Mucosa of gallbladder (tissue), 1 donor: ENCODE measurements at regions not wholly inside any gene's neighbourhood (a gene's known extent, or its start where the extent isn't known, plus 50 kb on each side); places are given as distances from the start of the nearest gene placed in this dataset.
"Not testable (repeated sequence)": the region's sequence is repeated elsewhere in the genome, so short reads cannot be mapped to it uniquely, and the experiment has no call there.

Experiments used
- DNase-seq: peaks from one replicate; pipeline ENCODE4 v3.0.0-alpha.2; 2020; ENCODE audit warnings: low spot score
- donor health status: DM: no; HTN: no; CAD: no.

DNA sequence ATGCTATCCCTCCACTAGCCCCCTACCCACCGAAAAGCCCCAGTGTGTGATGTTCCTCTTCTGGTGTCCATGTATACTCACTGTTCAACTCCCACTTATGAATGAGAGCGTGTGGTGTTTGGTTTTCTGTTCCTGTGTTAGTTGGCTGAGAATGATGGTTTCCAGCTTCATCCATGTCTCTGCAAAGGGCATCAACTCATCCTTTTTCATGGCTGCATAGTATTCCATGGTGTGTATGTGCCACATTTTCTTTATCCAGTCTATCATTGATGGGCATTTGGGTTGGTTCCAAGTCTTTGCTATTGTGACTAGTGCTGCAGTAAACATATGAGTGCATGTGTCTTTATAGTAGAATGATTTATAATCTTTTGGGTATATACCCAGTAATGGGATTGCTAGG, 599.3 kb upstream of the B3GAT1 start:
- not testable (repeated sequence) for DNase-seq

DNA sequence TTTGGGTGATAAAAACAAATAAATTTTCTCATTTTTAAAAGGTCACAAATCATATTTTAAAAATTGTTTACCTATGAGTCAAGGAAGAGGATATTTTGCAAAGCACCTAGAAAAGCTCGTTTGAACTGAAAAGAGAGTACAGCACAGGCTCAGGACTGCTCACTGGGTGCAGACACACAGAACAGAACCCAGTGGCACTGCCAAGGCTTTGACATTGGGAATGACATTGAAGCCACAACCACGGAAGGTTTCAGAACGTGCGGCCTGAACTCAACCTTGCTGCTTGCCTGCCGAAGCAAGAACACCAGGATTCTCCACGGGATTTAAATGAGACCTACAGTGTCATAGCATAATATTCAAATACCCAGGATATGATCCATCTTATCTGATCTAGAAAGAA, 597.1 kb upstream of the B3GAT1 start:
- no peak for DNase-seq

DNA sequence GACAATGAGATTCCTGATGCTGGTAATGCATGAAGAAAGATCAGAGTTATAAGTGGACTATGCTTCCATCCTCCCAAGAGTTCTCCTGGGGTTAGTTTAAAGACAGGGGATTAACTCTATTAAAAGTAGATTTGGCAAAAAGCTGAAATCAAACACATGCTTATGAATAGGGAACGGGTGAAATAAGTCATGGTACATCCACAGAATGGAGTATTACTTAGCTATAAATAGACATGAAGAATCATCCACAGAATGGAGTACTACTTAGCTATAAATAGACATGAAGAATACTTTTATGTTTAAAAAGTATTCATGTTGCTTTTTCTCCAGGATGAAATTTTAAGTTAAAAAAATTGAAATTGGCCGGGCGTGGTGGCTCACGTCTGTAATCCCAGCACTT, 596.4 kb upstream of the B3GAT1 start:
- no peak for DNase-seq

DNA sequence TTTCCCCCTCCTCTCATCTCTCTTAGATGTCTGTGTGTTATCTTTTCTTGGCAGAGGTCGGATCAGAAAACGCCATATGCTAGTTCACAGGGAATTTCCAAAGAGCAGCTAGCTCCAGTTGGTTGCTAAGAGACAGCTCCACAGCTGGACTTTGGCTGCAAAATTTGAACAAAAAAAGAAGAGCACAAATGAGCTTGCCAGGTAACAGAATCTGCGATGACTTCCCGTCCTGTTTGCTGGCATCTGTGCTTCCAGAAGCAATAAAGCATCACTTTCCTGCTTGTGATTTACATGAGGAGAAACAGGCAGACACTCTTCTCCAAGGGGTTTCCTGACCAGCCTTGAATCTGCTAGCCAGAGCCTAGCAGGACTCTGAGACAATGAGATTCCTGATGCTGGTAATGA, 596.0 kb upstream of the B3GAT1 start:
- no peak for DNase-seq

DNA sequence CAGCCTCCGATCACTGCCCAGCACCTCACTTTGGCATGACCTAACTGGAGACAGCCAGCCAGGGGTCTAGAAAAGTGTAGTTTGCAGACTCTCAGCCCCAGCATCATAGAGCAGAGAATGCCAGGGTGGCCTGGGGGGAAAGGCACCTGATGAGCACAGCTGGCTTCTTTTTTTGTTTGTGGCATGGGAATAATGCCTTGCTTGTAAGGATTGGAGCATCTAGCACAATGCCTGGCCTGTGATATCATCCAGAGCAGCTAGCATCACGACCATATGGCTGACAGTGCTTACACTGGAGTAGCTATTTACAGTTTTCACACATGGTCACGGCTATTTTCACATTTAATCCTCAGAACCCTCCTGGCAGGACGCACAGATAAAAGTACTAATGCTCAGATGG, 594.8 kb upstream of the B3GAT1 start:
- no peak for DNase-seq

GRCh38 chr11:135004495-135004894, 592.5 kb upstream of the B3GAT1 start:
- DNase-seq: no peak

GRCh38 chr11:135002236-135002635, 590.2 kb upstream of the B3GAT1 start:
- DNase-seq: no peak

DNA sequence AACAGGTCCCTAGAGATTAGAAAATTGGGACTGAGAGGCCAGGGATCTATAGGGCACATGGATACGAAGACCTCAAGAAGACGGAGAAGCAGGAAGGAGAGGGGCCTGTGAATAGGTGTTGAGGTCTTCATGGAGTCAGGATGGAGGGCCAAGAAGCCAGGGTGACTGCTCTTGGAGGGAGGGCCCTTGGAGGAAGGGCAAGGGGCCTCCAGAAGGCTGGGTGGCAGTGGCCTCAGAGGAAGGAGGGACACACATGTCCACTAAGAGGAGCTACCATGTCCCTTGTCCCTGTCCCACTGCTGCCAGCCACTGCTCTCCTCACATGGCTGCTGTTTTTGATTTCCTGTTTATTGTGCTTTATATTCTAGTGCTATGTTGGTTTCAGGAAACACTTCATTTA, 589.5 kb upstream of the B3GAT1 start:
- DNase-seq: no peak

- DNase-seq: not testable (repeated sequence)
Observed at GRCh38 chr11:135001065-135001464, 589.0 kb upstream of the B3GAT1 start.

DNA sequence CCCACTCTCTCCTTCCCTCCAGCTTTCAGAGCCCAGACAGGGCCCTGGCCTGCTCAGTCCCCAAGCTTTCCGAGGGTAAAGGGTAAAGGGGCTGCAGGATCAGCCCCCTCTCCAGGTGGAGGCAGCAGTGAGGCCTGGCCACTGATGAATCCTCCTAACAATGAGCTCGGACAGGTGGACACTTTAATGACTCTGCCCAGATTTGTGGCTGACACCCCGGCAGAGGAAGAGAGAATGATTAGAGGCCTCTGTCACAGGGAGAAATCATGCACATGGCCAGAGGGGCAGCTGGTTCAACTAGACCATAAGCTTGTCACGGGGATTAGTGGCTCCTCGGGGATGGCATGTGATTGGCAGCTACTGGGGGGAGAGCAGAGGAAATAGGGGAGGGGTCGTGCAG, 587.5 kb upstream of the B3GAT1 start:
- no peak for DNase-seq

GRCh38 chr11:134997652-134998320, 585.7 kb upstream of the B3GAT1 start:
- DNase-seq: no peak

DNA sequence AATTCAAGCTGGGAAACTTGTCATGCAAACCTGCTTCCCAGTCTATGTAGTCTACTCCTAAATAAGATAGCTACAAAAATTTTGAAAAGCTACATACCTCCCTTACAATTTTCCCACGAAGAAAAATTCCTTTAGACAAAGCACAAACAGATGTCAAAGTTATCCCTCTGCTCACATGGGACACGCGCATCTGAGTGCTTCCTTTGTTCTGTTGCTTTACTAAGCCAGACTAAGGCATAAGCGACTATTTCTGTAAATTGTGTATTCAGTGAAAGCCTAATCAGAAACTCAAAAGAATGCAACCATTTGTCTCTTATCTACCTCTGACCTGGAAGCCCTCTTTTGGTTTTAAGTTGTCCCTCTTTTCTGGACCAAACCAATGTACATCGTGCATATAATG, 583.7 kb upstream of the B3GAT1 start:
- no peak for DNase-seq

DNA sequence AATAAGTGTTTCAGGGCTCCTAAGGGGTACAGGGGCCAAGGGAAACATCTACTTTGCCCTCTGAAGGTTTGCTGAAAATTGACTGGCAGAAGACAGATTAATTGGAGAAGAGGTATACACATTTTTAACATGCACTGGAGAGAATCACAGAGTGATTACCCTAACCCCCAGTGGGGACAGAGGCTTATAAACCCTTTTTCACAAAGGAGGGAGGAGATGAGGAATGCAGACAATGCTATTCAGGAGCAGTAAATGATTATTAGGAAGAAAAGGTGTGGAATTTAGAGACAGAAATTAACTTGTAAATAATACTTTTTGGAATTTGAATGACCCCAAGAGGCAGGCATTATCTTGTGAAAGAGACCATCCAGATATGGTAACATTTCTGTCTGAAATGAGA, 582.4 kb upstream of the B3GAT1 start:
- DNase-seq: no peak

DNA sequence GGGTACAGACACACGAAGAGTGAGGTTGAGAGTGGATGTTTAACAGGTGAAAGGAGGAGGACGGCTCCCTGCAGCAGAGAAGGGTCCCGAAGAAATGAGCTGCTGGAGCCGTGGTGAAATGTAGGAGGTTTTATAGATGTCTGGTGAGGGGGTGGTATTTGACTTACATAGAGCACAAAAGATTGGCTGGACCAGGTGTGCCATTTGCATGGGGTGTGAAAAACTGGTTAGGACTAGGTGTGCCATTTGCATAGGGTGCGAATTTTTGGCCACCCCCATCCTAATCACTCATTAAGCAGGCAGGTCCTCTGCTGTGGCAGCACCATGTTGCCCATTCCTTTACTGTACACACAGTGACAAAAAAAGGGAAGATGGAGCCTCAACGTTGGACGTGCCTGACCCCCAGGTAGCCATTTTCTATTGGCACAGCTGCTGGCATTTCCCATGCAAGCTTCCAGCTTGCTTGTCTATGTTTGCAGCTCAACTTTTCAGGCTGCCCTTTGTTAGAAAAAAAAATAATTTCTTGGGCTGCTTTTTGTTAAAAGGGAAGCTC, 581.7 kb upstream of the B3GAT1 start:
- no peak for DNase-seq

DNA sequence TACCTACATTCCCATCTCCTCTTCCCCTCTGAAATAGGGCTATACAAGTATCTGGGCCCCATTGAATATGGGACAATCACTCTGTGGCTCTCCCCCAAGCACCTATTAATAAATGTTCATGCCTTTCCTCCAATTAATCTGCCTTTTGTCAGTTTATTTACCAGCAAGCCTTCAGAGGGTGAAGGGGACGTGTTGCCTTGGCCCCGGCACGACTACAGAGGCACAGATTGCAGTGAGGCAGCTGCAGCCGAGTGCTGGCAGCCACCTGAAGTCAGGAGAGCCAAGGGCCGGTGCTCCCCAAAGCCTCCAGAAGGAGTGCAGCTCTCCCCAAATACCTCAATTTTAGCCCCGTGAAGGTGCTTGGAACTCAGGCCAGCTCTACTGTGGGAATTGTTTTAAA, 580.9 kb upstream of the B3GAT1 start:
- no peak for DNase-seq

DNA sequence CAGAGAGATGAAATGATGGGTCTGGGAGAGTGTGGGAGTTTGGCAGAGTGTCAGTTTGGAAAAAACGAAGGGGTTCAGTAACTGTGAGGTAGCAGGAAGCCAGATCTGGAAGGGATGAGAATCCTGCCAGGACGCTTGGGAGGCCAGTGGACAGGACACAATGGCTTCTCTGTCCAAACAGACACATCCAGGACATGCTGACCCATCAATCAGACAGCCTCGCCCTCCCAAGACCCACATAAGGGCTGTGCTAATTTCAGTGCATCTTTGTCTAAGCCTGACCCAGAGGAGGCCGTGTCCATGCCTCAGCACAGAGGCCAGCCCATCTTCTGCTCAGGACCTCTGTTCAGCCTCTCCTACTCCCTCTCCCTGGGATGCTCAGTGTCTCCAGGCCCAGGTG, 576.5 kb upstream of the B3GAT1 start:
- DNase-seq: peak; percentile 8

GRCh38 chr11:134987822-134988221, 575.8 kb upstream of the B3GAT1 start:
- no peak for DNase-seq

- no peak for DNase-seq
Observed at GRCh38 chr11:134987223-134987768, 575.3 kb upstream of the B3GAT1 start.

- no peak for DNase-seq
Observed at GRCh38 chr11:134984421-134984820, 572.4 kb upstream of the B3GAT1 start.

- not testable (repeated sequence) for DNase-seq
Observed at GRCh38 chr11:134982432-134982831, 570.4 kb upstream of the B3GAT1 start.

DNA sequence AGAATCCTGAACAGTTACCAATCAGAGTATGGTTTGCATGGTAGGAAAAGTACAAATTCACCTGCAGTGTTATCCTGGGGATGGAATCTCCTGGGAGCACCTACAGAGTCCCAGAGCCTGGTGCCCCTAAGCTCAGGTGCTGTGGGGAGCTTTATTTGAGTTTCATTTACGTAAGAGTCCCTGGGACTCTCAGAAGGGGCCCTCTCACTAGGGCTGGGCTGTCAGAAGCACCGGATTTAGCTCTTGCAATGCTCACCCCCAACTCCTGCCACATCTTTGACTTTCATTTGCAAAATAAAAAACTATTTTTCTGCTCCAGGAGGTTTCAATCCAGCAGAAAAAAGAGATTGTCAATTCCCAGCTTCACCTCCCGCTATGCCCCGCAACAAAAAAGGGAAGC, 569.8 kb upstream of the B3GAT1 start:
- DNase-seq: no peak

- DNase-seq: no peak
Observed at GRCh38 chr11:134980819-134981710, 569.0 kb upstream of the B3GAT1 start.

DNA sequence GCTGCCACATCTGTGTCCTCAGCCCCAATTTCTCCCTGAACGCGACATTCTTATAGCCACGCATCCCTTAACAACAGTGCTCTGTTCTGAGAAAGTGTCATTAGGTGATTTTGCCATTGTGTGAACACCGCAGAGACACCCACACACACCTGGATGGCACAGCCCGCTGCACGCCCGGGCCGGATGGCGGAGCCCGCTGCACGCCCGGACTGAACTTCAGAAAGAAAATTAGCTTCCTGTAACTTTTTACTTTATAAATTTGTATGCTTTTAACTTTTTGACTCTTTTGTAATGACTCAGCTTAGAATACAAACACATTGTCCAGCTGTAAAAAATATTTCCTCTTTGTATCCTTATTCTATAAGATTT, 567.0 kb upstream of the B3GAT1 start:
- DNase-seq: not testable (repeated sequence)
